ENCODE measurements at regions not wholly inside any gene's neighbourhood (a gene's known extent, or its start where the extent isn't known, plus 50 kb on each side); places are given as distances from the start of the nearest gene placed in this dataset.

DNA sequence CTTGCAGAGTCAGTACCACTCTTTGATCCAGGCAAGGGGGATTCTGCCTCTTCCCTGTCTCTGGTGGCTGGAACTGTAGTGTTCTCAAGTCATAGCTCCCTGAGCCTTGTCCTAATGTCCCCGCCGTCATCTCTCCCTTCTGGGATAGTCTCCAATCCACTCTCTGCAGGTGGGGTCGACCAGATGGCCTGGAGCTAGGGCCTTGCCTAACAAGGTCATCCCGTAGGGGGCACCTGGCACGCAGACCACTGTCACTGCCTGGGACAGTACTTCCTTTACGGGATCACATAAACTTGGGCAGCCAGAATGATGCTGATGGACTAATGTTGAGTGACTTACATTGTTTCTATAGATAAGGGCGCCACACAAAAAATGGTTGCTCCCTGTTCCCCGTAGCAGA lies 118.9 kb upstream of the SLC22A23 start:
- TF ChIP-seq POLR2A (IDR thresholded peaks at IDR 0.05), result no peak
- TF ChIP-seq, protein P1, sequence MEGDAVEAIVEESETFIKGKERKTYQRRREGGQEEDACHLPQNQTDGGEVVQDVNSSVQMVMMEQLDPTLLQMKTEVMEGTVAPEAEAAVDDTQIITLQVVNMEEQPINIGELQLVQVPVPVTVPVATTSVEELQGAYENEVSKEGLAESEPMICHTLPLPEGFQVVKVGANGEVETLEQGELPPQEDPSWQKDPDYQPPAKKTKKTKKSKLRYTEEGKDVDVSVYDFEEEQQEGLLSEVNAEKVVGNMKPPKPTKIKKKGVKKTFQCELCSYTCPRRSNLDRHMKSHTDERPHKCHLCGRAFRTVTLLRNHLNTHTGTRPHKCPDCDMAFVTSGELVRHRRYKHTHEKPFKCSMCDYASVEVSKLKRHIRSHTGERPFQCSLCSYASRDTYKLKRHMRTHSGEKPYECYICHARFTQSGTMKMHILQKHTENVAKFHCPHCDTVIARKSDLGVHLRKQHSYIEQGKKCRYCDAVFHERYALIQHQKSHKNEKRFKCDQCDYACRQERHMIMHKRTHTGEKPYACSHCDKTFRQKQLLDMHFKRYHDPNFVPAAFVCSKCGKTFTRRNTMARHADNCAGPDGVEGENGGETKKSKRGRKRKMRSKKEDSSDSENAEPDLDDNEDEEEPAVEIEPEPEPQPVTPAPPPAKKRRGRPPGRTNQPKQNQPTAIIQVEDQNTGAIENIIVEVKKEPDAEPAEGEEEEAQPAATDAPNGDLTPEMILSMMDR (IDR thresholded peaks at IDR 0.05 in 8 of 11, conservative IDR thresholded peaks at IDR 0.05 in 3 of 11), result no peak

Measured in spleen (tissue), 7 donors.